GM12878 (cell line): ENCODE measurements at regions not wholly inside any gene's neighbourhood (a gene's known extent, or its start where the extent isn't known, plus 50 kb on each side); places are given as distances from the start of the nearest gene placed in this dataset.

Experiments
- ATAC-seq: fragments of 200-7000 bp; cut with Tn5 transposase; 3 replicates; pipeline ENCODE4 v1.9.1; 2020; ENCODE audit warnings: mild to moderate bottlenecking, moderate library complexity
- BruUV-seq: library from RNA; stranded (reverse); fragments of 400-500 nt; replicated peaks from 2 replicates; lab custom pipeline; 2021; lab: Mats Ljungman, UMichigan
- CTCF ChIA-PET: fragments of 300-600 bp; sonication (Branson Sonifier 250); formaldehyde crosslinking; extraction: SDS; loops from one replicate; lab custom pipeline; 2021; ENCODE audit warnings: inconsistent platforms; lab: Yijun Ruan, JAX
- POLR2A ChIA-PET: fragments of 350-600 bp; formaldehyde crosslinking; extraction: SDS; loops from one replicate; lab custom pipeline; 2021; ENCODE audit warnings: inconsistent platforms; lab: Charles Lee
- RAD21 ChIA-PET: fragments of 300-600 bp; sonication (Branson Sonifier 250); formaldehyde crosslinking; loops from one replicate; lab custom pipeline; 2023; ENCODE audit warnings: antibody characterized with exemption; ENCODE audit not compliant: unreplicated experiment; lab: Charles Lee
- SMC1A ChIA-PET: fragments of 300-600 bp; sonication (Branson Sonifier 250); formaldehyde crosslinking; loops from one replicate; lab custom pipeline; 2023; ENCODE audit not compliant: unreplicated experiment, uncharacterized antibody; lab: Charles Lee
- DNase-seq: peaks from one replicate; pipeline ENCODE4 v3.0.0-alpha.2; 2011; ENCODE audit warnings: low read depth, low spot score
- FAIRE-seq: peaks from 3 replicates; lab custom pipeline; 2011; peaks lifted over from hg19 to GRCh38; lab: Jason Lieb, UNC
- H2AFZ ChIP-seq: 2 replicates; pipeline ENCODE4 v1.6.0; 2011; ENCODE audit warnings: low read depth, low read length, control low read depth; ENCODE audit not compliant: control insufficient read depth
- H3K27ac ChIP-seq: 2 replicates; pipeline ENCODE4 v1.5.1; 2011; ENCODE audit warnings: control low read depth; ENCODE audit not compliant: control insufficient read depth, insufficient read depth
- H3K27me3 ChIP-seq, 2 experiments: replicated peaks in 1 of 2; 2 replicates each; pipeline versions ENCODE4 v1.6.0 to v1.6.1; 2011; ENCODE audit warnings: low read length in 1 of 2; ENCODE audit not compliant: control insufficient read depth in 2 of 2, insufficient read depth in 2 of 2
- H3K36me3 ChIP-seq, 2 experiments: 2 replicates each; pipeline ENCODE4 v1.5.1; 2011; ENCODE audit warnings: low read length in 1 of 2; ENCODE audit not compliant: control insufficient read depth in 2 of 2, insufficient read depth in 2 of 2
- H3K4me1 ChIP-seq: 2 replicates; pipeline ENCODE4 v1.6.1; 2011; ENCODE audit warnings: mild to moderate bottlenecking, low read length, moderate library complexity, mixed read lengths; ENCODE audit not compliant: control insufficient read depth, insufficient read depth
- H3K4me2 ChIP-seq: 2 replicates; pipeline ENCODE4 v1.6.0; 2011; ENCODE audit warnings: control low read depth; ENCODE audit not compliant: control insufficient read depth, insufficient read depth
- H3K4me3 ChIP-seq: fragments of 200-600 bp; sonication (generic); 2 replicates; pipeline ENCODE4 v1.5.1; 2016
- H3K79me2 ChIP-seq: 2 replicates; pipeline ENCODE4 v1.6.0; 2011; ENCODE audit warnings: low read length; ENCODE audit not compliant: control insufficient read depth, insufficient read depth
- H3K9ac ChIP-seq: 2 replicates; pipeline ENCODE4 v1.8.0; 2011; ENCODE audit warnings: low read length, control low read depth, mixed read lengths; ENCODE audit not compliant: control insufficient read depth, insufficient read depth
- H3K9me3 ChIP-seq: replicated peaks from 3 replicates; pipeline ENCODE4 v1.5.1; 2011; ENCODE audit warnings: mild to moderate bottlenecking, low read length; ENCODE audit not compliant: control insufficient read depth, insufficient read depth
- H4K20me1 ChIP-seq: 2 replicates; pipeline ENCODE4 v1.6.0; 2011; ENCODE audit not compliant: control insufficient read depth, insufficient read depth
- CBFB ChIP-seq: IDR thresholded peaks from 2 replicates; pipeline ENCODE4 v1.6.1; 2016; ENCODE audit warnings: antibody characterized with exemption, low read depth
- GABPA ChIP-seq: IDR thresholded peaks from 2 replicates; pipeline ENCODE4 v1.6.1; 2014; ENCODE audit warnings: antibody characterized with exemption, low read depth, mild to moderate bottlenecking, inconsistent platforms
- MAX ChIP-seq: IDR thresholded peaks from 2 replicates; pipeline ENCODE4 v1.6.1; 2012; ENCODE audit warnings: low read depth, low read length, improper control_type of control experiment
- MXI1 ChIP-seq: fragments of 150-350 bp; IDR thresholded peaks from 2 replicates; pipeline ENCODE4 v1.6.1; 2011; ENCODE audit warnings: low read depth, mild to moderate bottlenecking, inconsistent platforms, low read length, improper control_type of control experiment
- NFIC ChIP-seq: IDR thresholded peaks from 2 replicates; pipeline ENCODE4 v1.6.1; 2012; ENCODE audit warnings: low read depth, mild to moderate bottlenecking, inconsistent platforms, low read length, moderate library complexity
- NRF1 ChIP-seq: conservative IDR thresholded peaks from 2 replicates; pipeline ENCODE4 v1.6.1; 2011; ENCODE audit warnings: mild to moderate bottlenecking, low read depth, low read length, improper control_type of control experiment
- PRDM15 ChIP-seq: fragments of 450-650 bp; formaldehyde crosslinking; IDR thresholded peaks from 2 replicates; pipeline ENCODE4 v1.4.0; 2020; ENCODE audit warnings: mild to moderate bottlenecking, moderate library complexity
- RELB ChIP-seq: fragments of 450-650 bp; IDR thresholded peaks from 2 replicates; pipeline ENCODE4 v1.6.1; 2017; ENCODE audit warnings: low read depth, mild to moderate bottlenecking, moderate library complexity
- RFX5 ChIP-seq: IDR thresholded peaks from 2 replicates; pipeline ENCODE4 v1.6.1; 2011; ENCODE audit warnings: low read depth, low read length, improper control_type of control experiment
- RUNX3 ChIP-seq: IDR thresholded peaks from 2 replicates; pipeline ENCODE4 v1.6.1; 2012; ENCODE audit warnings: low read length, inconsistent platforms
- SMAD5 ChIP-seq: IDR thresholded peaks from 2 replicates; pipeline ENCODE4 v1.6.1; 2016; ENCODE audit warnings: antibody characterized with exemption, low read depth
- TAF1 ChIP-seq: IDR thresholded peaks from 2 replicates; pipeline ENCODE4 v1.6.1; 2011; ENCODE audit warnings: mild to moderate bottlenecking, low read depth, low read length, borderline replicate concordance
- ZNF687 ChIP-seq: fragments of 450-650 bp; IDR thresholded peaks from 2 replicates; pipeline ENCODE4 v1.6.1; 2017; ENCODE audit warnings: mild to moderate bottlenecking, moderate library complexity
- ZSCAN29 ChIP-seq: fragments of 450-650 bp; IDR thresholded peaks from 2 replicates; pipeline ENCODE4 v1.6.1; 2017; ENCODE audit warnings: mild to moderate bottlenecking, moderate library complexity
- in situ Hi-C: fragments of 300-500 bp; cut with MboI; formaldehyde crosslinking; loops from 9 replicates; pipeline ENCODE4 v1.14.3; 2018; ENCODE audit warnings: mixed read lengths
- intact Hi-C: fragments of 100-400 bp; cut with micrococcal nuclease; formaldehyde crosslinking; loops from one replicate; pipeline ENCODE4 v1.14.2; 2022; ENCODE audit not compliant: unreplicated experiment

- no peak for TF ChIP-seq ZNF687
- no peak for TF ChIP-seq RELB
- no peak for TF ChIP-seq GABPA
- no peak for TF ChIP-seq MAX
- TF ChIP-seq NFIC, result no peak
- no peak for TF ChIP-seq RFX5
Observed at GRCh38 chr15:96424674-96425073, 94.2 kb downstream of the NR2F2 start (continued).

- H4K20me1 ChIP-seq, result no peaks in the 10 kb centered on the region
- SMC1A ChIA-PET, result no interaction called here
- no peaks in the 10 kb centered on the region for H3K79me2 ChIP-seq
- H3K4me2 ChIP-seq, result no peak overlapping the region
- H3K27ac ChIP-seq, result no peak overlapping the region
- DNase-seq, result no peak
- BruUV-seq, result no TSS peak
- no peaks in the 10 kb centered on the region for H3K36me3 ChIP-seq
- no peak overlapping the region for H2AFZ ChIP-seq
- H3K27me3 ChIP-seq, result no peaks in the 10 kb centered on the region
- no peaks in the 10 kb centered on the region for H3K9me3 ChIP-seq
- TF ChIP-seq RUNX3 (no peak), SMAD5 (no peak), NRF1 (no peak), CBFB (no peak), ZSCAN29 (no peak), MXI1 (no peak), TAF1 (no peak), PRDM15 (CRISPR knock-in tag) (no peak)
- TF ChIP-seq, all 136 proteins: peak for 0
- Histone ChIP-seq H3K4me3 (no peak overlapping the region), H3K9ac (no peak overlapping the region), H3K4me1 (no peaks in the 10 kb centered on the region)
- ChIA-PET RAD21 (no interaction called here), CTCF (no interaction called here), POLR2A (no interaction called here)
- FAIRE-seq (no peak), ATAC-seq (no peak)
- intact Hi-C loops, result no loop called here
- in situ Hi-C loops, result no loop called here
Observed at GRCh38 chr15:96428742-96429141, 98.2 kb downstream of the NR2F2 start.
